Neural progenitor cell (in vitro differentiated cells): ENCODE measurements at regions not wholly inside any gene's neighbourhood (a gene's known extent, or its start where the extent isn't known, plus 50 kb on each side); places are given as distances from the start of the nearest gene placed in this dataset.

ENCODE experiments used
- DNase-seq: peaks from one replicate; pipeline ENCODE4 v3.0.0-alpha.2; 2016; ENCODE audit warnings: low spot score
- H2AFZ ChIP-seq: fragments of 200-600 bp; sonication (generic); replicated peaks from 2 replicates; pipeline ENCODE4 v1.6.1; 2016; ENCODE audit warnings: antibody characterized with exemption
- H3F3A ChIP-seq: fragments of 200-600 bp; sonication (generic); 2 replicates; pipeline ENCODE4 v1.6.1; 2016; ENCODE audit warnings: antibody characterized with exemption, low read depth
- H3K27ac ChIP-seq: fragments of 200-600 bp; sonication (generic); 2 replicates; pipeline ENCODE4 v1.5.1; 2016; ENCODE audit warnings: mild to moderate bottlenecking
- H3K27me3 ChIP-seq: fragments of 200-600 bp; sonication (generic); 2 replicates; pipeline ENCODE4 v1.6.1; 2016; ENCODE audit warnings: mild to moderate bottlenecking, moderate library complexity
- H3K36me3 ChIP-seq: fragments of 200-600 bp; sonication (generic); 2 replicates; pipeline ENCODE4 v1.5.1; 2016
- H3K4me1 ChIP-seq: fragments of 200-600 bp; sonication (generic); 2 replicates; pipeline ENCODE4 v1.6.1; 2016; ENCODE audit warnings: mixed run types
- H3K4me2 ChIP-seq: fragments of 200-600 bp; sonication (generic); 2 replicates; pipeline ENCODE4 v1.6.1; 2016
- H3K4me3 ChIP-seq: fragments of 200-600 bp; sonication (generic); 2 replicates; pipeline ENCODE4 v1.5.1; 2016
- H3K79me2 ChIP-seq: fragments of 200-600 bp; sonication (generic); 2 replicates; pipeline ENCODE4 v1.6.1; 2016; ENCODE audit warnings: low read depth
- H3K9ac ChIP-seq: fragments of 200-600 bp; sonication (generic); 2 replicates; pipeline ENCODE4 v1.6.1; 2016
- H3K9me3 ChIP-seq: fragments of 200-600 bp; sonication (generic); 2 replicates; pipeline ENCODE4 v1.5.1; 2016; ENCODE audit warnings: low read depth
- H4K20me1 ChIP-seq: fragments of 200-600 bp; sonication (generic); 2 replicates; pipeline ENCODE4 v1.6.1; 2016; ENCODE audit warnings: low read depth
- H3K27ac Mint-ChIP-seq: 3 replicates; pipeline ENCODE4 v1.8.0; 2021; ENCODE audit warnings: mixed read lengths
- H3K27me3 Mint-ChIP-seq: 2 replicates; pipeline ENCODE4 v1.8.0; 2022; ENCODE audit warnings: low read depth, mild to moderate bottlenecking, inconsistent platforms, moderate library complexity, mixed read lengths; ENCODE audit not compliant: insufficient read depth
- H3K36me3 Mint-ChIP-seq: 3 replicates; pipeline ENCODE4 v1.8.0; 2021; ENCODE audit warnings: mixed read lengths
- H3K4me1 Mint-ChIP-seq: 3 replicates; pipeline ENCODE4 v1.8.0; 2021; ENCODE audit warnings: mixed read lengths
- H3K4me3 Mint-ChIP-seq: 3 replicates; pipeline ENCODE4 v1.8.0; 2021; ENCODE audit warnings: mild to moderate bottlenecking, moderate library complexity, mixed read lengths
- H3K9me3 Mint-ChIP-seq: 3 replicates; pipeline ENCODE4 v1.8.0; 2020; ENCODE audit warnings: mixed read lengths
- CTCF ChIP-seq: fragments of 200-600 bp; sonication (generic); IDR thresholded peaks from 2 replicates; pipeline ENCODE4 v1.5.1; 2017; ENCODE audit warnings: antibody characterized with exemption, mild to moderate bottlenecking
- EZH2 ChIP-seq: fragments of 200-600 bp; sonication (generic); IDR thresholded peaks from 2 replicates; pipeline ENCODE4 v1.6.1; 2017; ENCODE audit warnings: antibody characterized with exemption, mild to moderate bottlenecking, moderate library complexity
- EZH2phosphoT487 ChIP-seq: fragments of 200-600 bp; sonication (generic); IDR thresholded peaks from 2 replicates; pipeline ENCODE4 v1.6.1; 2017; ENCODE audit warnings: antibody characterized with exemption

- Histone ChIP-seq H3K27me3 (no peaks in the 10 kb centered on the region), H3F3A (no peaks in the 10 kb centered on the region), H3K79me2 (no peaks in the 10 kb centered on the region), H3K9me3 (no peaks in the 10 kb centered on the region), H3K4me2 (no peak overlapping the region), H2AFZ (no peak overlapping the region), H3K4me1 (no peaks in the 10 kb centered on the region), H3K27ac (no peak overlapping the region), H4K20me1 (no peaks in the 10 kb centered on the region), H3K36me3 (no peaks in the 10 kb centered on the region), H3K4me3 (no peak overlapping the region), H3K9ac (no peak overlapping the region)
- no peak for DNase-seq
- no peaks in the 10 kb centered on the region for H3K36me3 Mint-ChIP-seq
- peaks cover 2% of the 10 kb centered on the region for H3K27me3 Mint-ChIP-seq
- H3K4me1 Mint-ChIP-seq: no peaks in the 10 kb centered on the region
- no peak overlapping the region for H3K27ac Mint-ChIP-seq
- no peaks in the 10 kb centered on the region for H3K9me3 Mint-ChIP-seq
- no peak overlapping the region for H3K4me3 Mint-ChIP-seq
- TF ChIP-seq EZH2phosphoT487: no peak
- TF ChIP-seq EZH2: no peak
- no peak for TF ChIP-seq CTCF
These were observed 373.8 kb upstream of the ROBO1 start for GRCh38 chr3:80141557-80141956.

GRCh38 chr3:80116281-80116680 is 348.5 kb upstream of the ROBO1 start:
- Histone ChIP-seq H3F3A (no peaks in the 10 kb centered on the region), H3K79me2 (no peaks in the 10 kb centered on the region), H4K20me1 (no peaks in the 10 kb centered on the region), H3K4me3 (no peak overlapping the region), H3K9ac (no peak overlapping the region), H3K27ac (no peak overlapping the region), H2AFZ (no peak overlapping the region), H3K9me3 (no peaks in the 10 kb centered on the region), H3K36me3 (no peaks in the 10 kb centered on the region), H3K4me2 (no peak overlapping the region), H3K27me3 (no peaks in the 10 kb centered on the region), H3K4me1 (no peaks in the 10 kb centered on the region)
- Mint-ChIP-seq H3K27ac (no peak overlapping the region), H3K9me3 (no peaks in the 10 kb centered on the region), H3K36me3 (no peaks in the 10 kb centered on the region), H3K4me1 (no peaks in the 10 kb centered on the region), H3K4me3 (no peak overlapping the region), H3K27me3 (no peaks in the 10 kb centered on the region)
- TF ChIP-seq EZH2: no peak
- TF ChIP-seq CTCF: no peak
- TF ChIP-seq EZH2phosphoT487: no peak
- DNase-seq: no peak

- H3F3A ChIP-seq: no peaks in the 10 kb centered on the region
- H3K27me3 ChIP-seq: no peaks in the 10 kb centered on the region
- no peak overlapping the region for H3K4me2 ChIP-seq
- Mint-ChIP-seq H3K9me3 (no peaks in the 10 kb centered on the region), H3K4me3 (no peak overlapping the region), H3K4me1 (no peaks in the 10 kb centered on the region), H3K27ac (no peak overlapping the region), H3K27me3 (no peaks in the 10 kb centered on the region), H3K36me3 (no peaks in the 10 kb centered on the region)
- no peak overlapping the region for H3K9ac ChIP-seq
- no peaks in the 10 kb centered on the region for H3K79me2 ChIP-seq
- no peak for DNase-seq
- H3K36me3 ChIP-seq: no peaks in the 10 kb centered on the region
- no peak overlapping the region for H2AFZ ChIP-seq
- TF ChIP-seq EZH2 (no peak), EZH2phosphoT487 (no peak), CTCF (no peak)
- H4K20me1 ChIP-seq: no peaks in the 10 kb centered on the region
- H3K4me3 ChIP-seq: no peak overlapping the region
- no peaks in the 10 kb centered on the region for H3K9me3 ChIP-seq
- H3K4me1 ChIP-seq: no peaks in the 10 kb centered on the region
- no peak overlapping the region for H3K27ac ChIP-seq
These were observed 346.9 kb upstream of the ROBO1 start for GRCh38 chr3:80114694-80115093.

GRCh38 chr3:80113331-80113730 is 345.5 kb upstream of the ROBO1 start:
- no peak overlapping the region for H3K27ac Mint-ChIP-seq
- DNase-seq: no peak
- Histone ChIP-seq H3K4me2 (no peak overlapping the region), H3K79me2 (no peaks in the 10 kb centered on the region), H3K36me3 (no peaks in the 10 kb centered on the region), H3K9me3 (no peaks in the 10 kb centered on the region), H3K4me3 (no peak overlapping the region), H3K4me1 (no peaks in the 10 kb centered on the region), H3K27ac (no peak overlapping the region), H2AFZ (no peak overlapping the region), H3F3A (no peaks in the 10 kb centered on the region), H4K20me1 (no peaks in the 10 kb centered on the region), H3K27me3 (no peaks in the 10 kb centered on the region), H3K9ac (no peak overlapping the region)
- no peak overlapping the region for H3K4me3 Mint-ChIP-seq
- H3K36me3 Mint-ChIP-seq: no peaks in the 10 kb centered on the region
- H3K9me3 Mint-ChIP-seq: no peaks in the 10 kb centered on the region
- no peaks in the 10 kb centered on the region for H3K4me1 Mint-ChIP-seq
- no peaks in the 10 kb centered on the region for H3K27me3 Mint-ChIP-seq
- TF ChIP-seq EZH2 (no peak), EZH2phosphoT487 (no peak), CTCF (no peak)
